Lower lobe of right lung (tissue), 2 donors: ENCODE measurements at regions not wholly inside any gene's neighbourhood (a gene's known extent, or its start where the extent isn't known, plus 50 kb on each side); places are given as distances from the start of the nearest gene placed in this dataset.

ENCODE experiments used
- ATAC-seq, 2 donors: fragments of 200-7000 bp; cut with Tn5 transposase; one replicate each; pipeline ENCODE4 v1.9.1; 2020 to 2022; ENCODE audit warnings: mild to moderate bottlenecking in 2 of 2, moderate library complexity in 2 of 2
- DNase-seq: peaks from one replicate; pipeline ENCODE4 v3.0.0-alpha.2; 2020
- H3K27ac ChIP-seq: fragments of 200-600 bp; one replicate; pipeline ENCODE4 v1.8.0; 2022
- H3K27me3 ChIP-seq: fragments of 200-600 bp; one replicate; pipeline ENCODE4 v1.8.0; 2022; ENCODE audit warnings: low read depth
- H3K36me3 ChIP-seq: fragments of 200-600 bp; one replicate; pipeline ENCODE4 v1.8.0; 2022; ENCODE audit warnings: mild to moderate bottlenecking
- H3K4me1 ChIP-seq: fragments of 200-600 bp; one replicate; pipeline ENCODE4 v1.8.0; 2022
- H3K4me3 ChIP-seq: fragments of 200-600 bp; one replicate; pipeline ENCODE4 v1.8.0; 2022; ENCODE audit warnings: mild to moderate bottlenecking
- H3K9me3 ChIP-seq: fragments of 200-600 bp; one replicate; pipeline ENCODE4 v1.8.0; 2022
- intact Hi-C: fragments of 100-400 bp; cut with DNase I; formaldehyde crosslinking; loops from one replicate; pipeline ENCODE4 v1.11.0; 2022
- TF ChIP-seq, protein P1 (sequence below): fragments of 200-600 bp; IDR thresholded peaks from one replicate; pipeline ENCODE4 v1.8.0; 2022; ENCODE audit warnings: antibody characterized with exemption, mild to moderate bottlenecking
- donor health status: DM: no; HTN: yes; CAD: no; lungs with severe emphysema.

- Histone ChIP-seq H3K4me3 (no peak overlapping the region), H3K27me3 (peaks cover 5% of the 10 kb centered on the region), H3K36me3 (no peaks in the 10 kb centered on the region), H3K9me3 (no peaks in the 10 kb centered on the region), H3K4me1 (no peaks in the 10 kb centered on the region), H3K27ac (no peak overlapping the region)
- TF ChIP-seq, protein P1, sequence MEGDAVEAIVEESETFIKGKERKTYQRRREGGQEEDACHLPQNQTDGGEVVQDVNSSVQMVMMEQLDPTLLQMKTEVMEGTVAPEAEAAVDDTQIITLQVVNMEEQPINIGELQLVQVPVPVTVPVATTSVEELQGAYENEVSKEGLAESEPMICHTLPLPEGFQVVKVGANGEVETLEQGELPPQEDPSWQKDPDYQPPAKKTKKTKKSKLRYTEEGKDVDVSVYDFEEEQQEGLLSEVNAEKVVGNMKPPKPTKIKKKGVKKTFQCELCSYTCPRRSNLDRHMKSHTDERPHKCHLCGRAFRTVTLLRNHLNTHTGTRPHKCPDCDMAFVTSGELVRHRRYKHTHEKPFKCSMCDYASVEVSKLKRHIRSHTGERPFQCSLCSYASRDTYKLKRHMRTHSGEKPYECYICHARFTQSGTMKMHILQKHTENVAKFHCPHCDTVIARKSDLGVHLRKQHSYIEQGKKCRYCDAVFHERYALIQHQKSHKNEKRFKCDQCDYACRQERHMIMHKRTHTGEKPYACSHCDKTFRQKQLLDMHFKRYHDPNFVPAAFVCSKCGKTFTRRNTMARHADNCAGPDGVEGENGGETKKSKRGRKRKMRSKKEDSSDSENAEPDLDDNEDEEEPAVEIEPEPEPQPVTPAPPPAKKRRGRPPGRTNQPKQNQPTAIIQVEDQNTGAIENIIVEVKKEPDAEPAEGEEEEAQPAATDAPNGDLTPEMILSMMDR: no peak
- intact Hi-C loops: loop anchor here (10.0 kb wide), 1 partner anchor 609 kb away; no protein-coding TSS in a partner anchor
- no peak for ATAC-seq
- no peak for DNase-seq
These were observed 149.4 kb upstream of the SNX19 start for GRCh38 chr11:131065435-131066413.

GRCh38 chr11:131066551-131066950 is 150.3 kb upstream of the SNX19 start:
- DNase-seq: no peak
- Histone ChIP-seq H3K36me3 (no peaks in the 10 kb centered on the region), H3K4me1 (no peaks in the 10 kb centered on the region), H3K27me3 (peaks cover 5% of the 10 kb centered on the region), H3K27ac (no peak overlapping the region), H3K4me3 (no peak overlapping the region), H3K9me3 (no peaks in the 10 kb centered on the region)
- no peak for ATAC-seq
- TF ChIP-seq, protein P1: no peak
- intact Hi-C loops: loop anchor here (10.0 kb wide), 1 partner anchor 608 kb away; no protein-coding TSS in a partner anchor

GRCh38 chr11:131070365-131070764 is 154.1 kb upstream of the SNX19 start:
- H3K4me1 ChIP-seq: no peaks in the 10 kb centered on the region
- H3K4me3 ChIP-seq: no peak overlapping the region
- DNase-seq (no peak), ATAC-seq (no peak)
- H3K27me3 ChIP-seq: no peaks in the 10 kb centered on the region
- no peaks in the 10 kb centered on the region for H3K36me3 ChIP-seq
- H3K9me3 ChIP-seq: no peaks in the 10 kb centered on the region
- TF ChIP-seq, protein P1: no peak
- intact Hi-C loops: no loop called here
- H3K27ac ChIP-seq: no peak overlapping the region

DNA sequence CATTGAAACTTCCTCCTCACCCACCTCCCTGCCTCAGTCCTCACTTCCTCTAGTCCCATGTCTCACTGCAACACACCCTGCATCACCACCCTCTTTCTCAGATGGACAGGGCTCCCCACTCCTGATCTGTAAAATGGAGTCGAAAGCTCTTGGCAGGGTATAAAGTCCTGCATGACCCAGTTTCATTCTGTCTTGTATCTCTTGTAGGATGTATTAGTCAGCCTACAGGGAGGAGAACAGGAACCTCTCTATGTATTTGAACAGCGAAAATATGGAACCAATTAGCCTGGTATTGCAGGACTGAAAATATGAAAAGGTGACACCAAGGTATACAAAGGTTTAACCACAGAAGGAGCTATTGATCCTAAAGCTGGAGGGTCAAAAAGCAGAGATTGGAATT is 156.9 kb upstream of the SNX19 start:
- Histone ChIP-seq H3K27me3 (no peaks in the 10 kb centered on the region), H3K36me3 (no peaks in the 10 kb centered on the region), H3K9me3 (no peaks in the 10 kb centered on the region), H3K4me1 (no peaks in the 10 kb centered on the region), H3K27ac (no peak overlapping the region), H3K4me3 (no peak overlapping the region)
- TF ChIP-seq, protein P1: no peak
- DNase-seq: no peak
- intact Hi-C loops: no loop called here
- no peak for ATAC-seq

GRCh38 chr11:131074573-131074972 is 158.3 kb upstream of the SNX19 start:
- no peak overlapping the region for H3K27ac ChIP-seq
- no peak overlapping the region for H3K4me3 ChIP-seq
- H3K4me1 ChIP-seq: no peaks in the 10 kb centered on the region
- H3K27me3 ChIP-seq: no peaks in the 10 kb centered on the region
- H3K9me3 ChIP-seq: no peaks in the 10 kb centered on the region
- no peaks in the 10 kb centered on the region for H3K36me3 ChIP-seq
- TF ChIP-seq, protein P1: no peak
- ATAC-seq (no peak), DNase-seq (no peak)
- intact Hi-C loops: no loop called here
